Hepatocyte (in vitro differentiated cells): ENCODE measurements at regions not wholly inside any gene's neighbourhood (a gene's known extent, or its start where the extent isn't known, plus 50 kb on each side); places are given as distances from the start of the nearest gene placed in this dataset.

Experiments
- DNase-seq: peaks from one replicate; pipeline ENCODE4 v3.0.0-alpha.2; 2016; ENCODE audit warnings: low spot score
- H2AFZ ChIP-seq: fragments of 200-600 bp; sonication (generic); 2 replicates; pipeline ENCODE4 v1.6.0; 2016; ENCODE audit warnings: antibody characterized with exemption, mild to moderate bottlenecking
- H3K27ac ChIP-seq: fragments of 200-600 bp; sonication (generic); 2 replicates; pipeline ENCODE4 v1.5.1; 2016; ENCODE audit warnings: mild to moderate bottlenecking
- H3K27me3 ChIP-seq: fragments of 200-600 bp; sonication (generic); 2 replicates; pipeline ENCODE4 v1.6.1; 2016
- H3K36me3 ChIP-seq: fragments of 200-600 bp; sonication (generic); replicated peaks from 2 replicates; pipeline ENCODE4 v1.5.1; 2016; ENCODE audit warnings: low read depth; ENCODE audit not compliant: insufficient read depth
- H3K4me1 ChIP-seq: fragments of 200-600 bp; sonication (generic); 2 replicates; pipeline ENCODE4 v1.5.1; 2016; ENCODE audit warnings: mild to moderate bottlenecking, moderate library complexity; ENCODE audit not compliant: insufficient read depth
- H3K4me2 ChIP-seq: fragments of 200-600 bp; sonication (generic); 2 replicates; pipeline ENCODE4 v1.6.0; 2016
- H3K4me3 ChIP-seq: fragments of 200-600 bp; sonication (generic); 2 replicates; pipeline ENCODE4 v1.5.1; 2016; ENCODE audit warnings: mild to moderate bottlenecking
- H3K79me2 ChIP-seq: fragments of 200-600 bp; sonication (generic); 2 replicates; pipeline ENCODE4 v1.6.0; 2017; ENCODE audit warnings: mild to moderate bottlenecking
- H3K9me2 ChIP-seq: fragments of 200-600 bp; sonication (generic); replicated peaks from 2 replicates; pipeline ENCODE4 v1.6.0; 2017; ENCODE audit warnings: mild to moderate bottlenecking; ENCODE audit not compliant: insufficient read depth
- H3K9me3 ChIP-seq: fragments of 200-600 bp; sonication (generic); 2 replicates; pipeline ENCODE4 v1.5.1; 2016; ENCODE audit warnings: low read depth, mild to moderate bottlenecking
- H4K20me1 ChIP-seq: fragments of 200-600 bp; sonication (generic); 2 replicates; pipeline ENCODE4 v1.6.0; 2016; ENCODE audit warnings: mild to moderate bottlenecking; ENCODE audit not compliant: insufficient read depth, poor library complexity, severe bottlenecking
- CTCF ChIP-seq: fragments of 200-600 bp; sonication (generic); IDR thresholded peaks from 2 replicates; pipeline ENCODE4 v1.5.1; 2016; ENCODE audit warnings: antibody characterized with exemption, mild to moderate bottlenecking; ENCODE audit not compliant: poor library complexity
- EZH2 ChIP-seq: fragments of 200-600 bp; sonication (generic); IDR thresholded peaks from 2 replicates; pipeline ENCODE4 v1.6.1; 2016; ENCODE audit warnings: antibody characterized with exemption, mild to moderate bottlenecking, borderline replicate concordance
- EZH2phosphoT487 ChIP-seq: fragments of 200-600 bp; sonication (generic); IDR thresholded peaks from one replicate; pipeline ENCODE4 v1.6.1; 2018; ENCODE audit warnings: antibody characterized with exemption, mild to moderate bottlenecking, low read depth, moderate library complexity; ENCODE audit not compliant: unreplicated experiment, severe bottlenecking
- WGBS: methylation state at CpG from one replicate; pipeline ENCODE4 v1.1.6; 2016; ENCODE audit warnings: low lambda C conversion rate; ENCODE audit errors: missing lambda C conversion rate; 5-methylcytosine and 5-hydroxymethylcytosine counted together

DNA sequence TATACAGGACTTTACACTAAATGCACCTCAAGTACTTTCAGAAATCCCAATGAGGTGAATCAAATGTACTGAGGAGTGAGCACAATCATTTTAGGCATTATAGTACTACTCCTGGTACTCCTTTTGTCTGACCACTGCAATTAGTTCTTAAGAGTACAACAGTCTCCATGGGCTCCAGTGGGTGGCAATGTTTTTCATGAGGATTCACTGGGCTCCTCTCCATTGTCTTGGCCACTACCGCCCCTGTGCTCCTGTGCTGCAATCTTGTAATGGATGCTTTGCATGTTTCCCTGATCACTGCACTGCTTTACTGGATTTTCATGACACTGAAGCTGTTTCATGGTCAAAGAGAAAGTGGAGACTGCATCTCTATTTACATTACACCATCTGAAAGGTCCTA lies 268.5 kb upstream of the ZSWIM2 start:
- no peak overlapping the region for H2AFZ ChIP-seq
- H3K9me3 ChIP-seq = no peaks in the 10 kb centered on the region
- H3K27me3 ChIP-seq = no peaks in the 10 kb centered on the region
- H4K20me1 ChIP-seq = no peaks in the 10 kb centered on the region
- WGBS = 81% methylated on average over 1 of the region's 1 CpG
- H3K9me2 ChIP-seq = no peaks in the 10 kb centered on the region
- H3K36me3 ChIP-seq = no peaks in the 10 kb centered on the region
- H3K27ac ChIP-seq = no peak overlapping the region
- TF ChIP-seq EZH2 (no peak), CTCF (no peak), EZH2phosphoT487 (no peak)
- H3K4me3 ChIP-seq = no peak overlapping the region
- H3K79me2 ChIP-seq = no peaks in the 10 kb centered on the region
- DNase-seq = no peak
- H3K4me2 ChIP-seq = no peak overlapping the region
- H3K4me1 ChIP-seq = no peaks in the 10 kb centered on the region

- Histone ChIP-seq H4K20me1 (no peaks in the 10 kb centered on the region), H3K4me1 (no peaks in the 10 kb centered on the region), H2AFZ (no peak overlapping the region), H3K9me3 (no peaks in the 10 kb centered on the region), H3K27me3 (no peaks in the 10 kb centered on the region), H3K27ac (no peak overlapping the region), H3K4me2 (no peak overlapping the region), H3K79me2 (no peaks in the 10 kb centered on the region), H3K4me3 (no peak overlapping the region), H3K9me2 (no peaks in the 10 kb centered on the region), H3K36me3 (no peaks in the 10 kb centered on the region)
- WGBS = 94% methylated on average over 1 of the region's 1 CpG
- DNase-seq = no peak
- TF ChIP-seq EZH2phosphoT487 = no peak
Measured at GRCh38 chr2:187115627-187116026, 266.7 kb upstream of the ZSWIM2 start.

- no peak overlapping the region for H3K4me3 ChIP-seq
- H3K9me2 ChIP-seq = no peaks in the 10 kb centered on the region
- H3K9me3 ChIP-seq = no peaks in the 10 kb centered on the region
- no peaks in the 10 kb centered on the region for H3K27me3 ChIP-seq
- 90% methylated on average over 2 of the region's 2 CpGs for WGBS
- no peaks in the 10 kb centered on the region for H4K20me1 ChIP-seq
- H3K4me1 ChIP-seq = no peaks in the 10 kb centered on the region
- H2AFZ ChIP-seq = no peak overlapping the region
- H3K36me3 ChIP-seq = no peaks in the 10 kb centered on the region
- no peak for TF ChIP-seq CTCF
- TF ChIP-seq EZH2phosphoT487 = no peak
- no peak for TF ChIP-seq EZH2
- no peak overlapping the region for H3K27ac ChIP-seq
- no peak for DNase-seq
- no peak overlapping the region for H3K4me2 ChIP-seq
- H3K79me2 ChIP-seq = no peaks in the 10 kb centered on the region
Measured at GRCh38 chr2:187107001-187107400, 258.0 kb upstream of the ZSWIM2 start.

GRCh38 chr2:187105218-187105617 lies 256.2 kb upstream of the ZSWIM2 start:
- H3K79me2 ChIP-seq = no peaks in the 10 kb centered on the region
- H3K4me1 ChIP-seq = no peaks in the 10 kb centered on the region
- WGBS = 68% methylated on average over 3 of the region's 3 CpGs
- no peak for TF ChIP-seq CTCF
- no peak for TF ChIP-seq EZH2phosphoT487
- no peak for TF ChIP-seq EZH2
- no peaks in the 10 kb centered on the region for H3K27me3 ChIP-seq
- H3K4me3 ChIP-seq = no peak overlapping the region
- no peak overlapping the region for H3K27ac ChIP-seq
- no peaks in the 10 kb centered on the region for H3K9me2 ChIP-seq
- no peak overlapping the region for H3K4me2 ChIP-seq
- H3K36me3 ChIP-seq = no peaks in the 10 kb centered on the region
- no peak overlapping the region for H2AFZ ChIP-seq
- DNase-seq = no peak
- H4K20me1 ChIP-seq = no peaks in the 10 kb centered on the region
- H3K9me3 ChIP-seq = no peaks in the 10 kb centered on the region
